Peyer's patch (tissue), 4 donors: ENCODE measurements at regions not wholly inside any gene's neighbourhood (a gene's known extent, or its start where the extent isn't known, plus 50 kb on each side); places are given as distances from the start of the nearest gene placed in this dataset.
"Not testable (repeated sequence)": the region's sequence is repeated elsewhere in the genome, so short reads cannot be mapped to it uniquely, and the experiment has no call there.

Experiments
- DNase-seq, 3 donors: peaks; one replicate each; pipeline ENCODE4 v3.0.0-alpha.2; 2017 to 2019
- H3K27ac ChIP-seq, 4 donors: fragments of 200-600 bp; sonication (generic); one replicate each; pipeline ENCODE4 v1.5.1; 2016 to 2019
- H3K27me3 ChIP-seq, 2 donors: fragments of 200-600 bp; sonication (generic); one replicate each; pipeline ENCODE4 v1.5.1; 2019
- H3K36me3 ChIP-seq, 3 donors: fragments of 200-600 bp; sonication (generic); one replicate each; pipeline ENCODE4 v1.5.1; 2016 to 2019
- H3K4me1 ChIP-seq, 4 donors: fragments of 200-600 bp; sonication (generic); one replicate each; pipeline ENCODE4 v1.5.1; 2016 to 2019
- H3K4me3 ChIP-seq, 4 donors: fragments of 200-600 bp; sonication (generic); 1 replicate in 3 of 4; 2 replicates in 1 of 4; pipeline ENCODE4 v1.5.1; 2016 to 2019; ENCODE audit warnings: mild to moderate bottlenecking in 1 of 4
- H3K9me3 ChIP-seq, 4 donors: fragments of 200-600 bp; sonication (generic); one replicate each; pipeline ENCODE4 v1.5.1; 2016 to 2019; ENCODE audit warnings: mild to moderate bottlenecking in 1 of 4
- POLR2A ChIP-seq, 2 donors: fragments of 450-650 bp; IDR thresholded peaks; one replicate each; pipeline ENCODE4 v1.5.1; 2017; ENCODE audit warnings: antibody characterized with exemption in 2 of 2, mild to moderate bottlenecking in 2 of 2, moderate library complexity in 2 of 2
- TF ChIP-seq, protein P1 (sequence below), 6 experiments: fragments of 450-650 bp in 4 of 6; fragments of 200-600 bp in 2 of 6; sonication (generic) in 1 of 6; IDR thresholded peaks; one replicate each; pipeline ENCODE4 v1.5.1; 2017 to 2019; ENCODE audit warnings: antibody characterized with exemption in 6 of 6, mild to moderate bottlenecking in 3 of 6, moderate library complexity in 1 of 6

DNA sequence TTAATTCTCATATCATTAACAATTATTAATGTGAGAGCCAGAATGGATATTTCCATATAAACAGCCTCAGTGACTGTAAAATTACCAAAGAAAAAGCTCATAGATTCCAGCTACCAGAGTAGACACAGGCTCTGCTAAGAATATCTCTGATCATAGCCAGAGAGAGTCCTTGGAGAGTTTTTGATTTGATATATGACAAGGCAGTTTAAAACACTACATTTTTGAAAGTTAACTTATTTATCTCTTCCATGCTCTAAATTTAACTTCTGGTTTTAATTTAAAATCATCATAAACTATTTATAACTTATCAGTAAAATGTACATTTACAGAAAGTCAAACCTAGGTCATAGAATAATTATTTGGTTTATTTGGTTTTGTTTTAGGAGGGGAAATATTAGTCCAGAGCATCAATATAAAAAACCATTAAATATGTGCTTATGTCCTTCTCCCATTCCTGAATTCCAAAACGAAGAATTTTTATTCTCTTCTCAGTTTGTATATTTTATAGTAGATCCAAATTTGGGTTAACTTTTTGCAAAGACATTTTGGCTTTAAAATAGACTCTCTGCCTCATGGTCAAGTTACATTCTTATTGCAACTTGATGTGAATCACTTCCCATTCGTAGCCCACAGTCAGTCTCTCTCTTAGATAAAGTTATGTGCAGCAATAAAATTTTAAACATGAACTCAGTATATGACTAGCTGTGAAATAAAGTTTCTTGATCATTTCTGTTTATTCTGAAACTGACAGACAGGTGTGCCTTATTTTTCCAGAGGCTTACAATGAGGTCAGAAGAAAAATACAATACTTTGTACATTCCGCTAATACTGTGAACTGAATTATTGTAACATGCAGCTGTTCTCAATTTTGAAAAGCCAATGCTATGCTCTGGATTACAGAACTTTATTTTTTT is 267.1 kb downstream of the PAPSS1 start:
- H3K4me3 ChIP-seq = no peak overlapping the region
- H3K36me3 ChIP-seq = no peaks in the 10 kb centered on the region
- no peak overlapping the region for H3K27ac ChIP-seq
- no peak for DNase-seq
- no peaks in the 10 kb centered on the region for H3K4me1 ChIP-seq
- H3K27me3 ChIP-seq = no peaks in the 10 kb centered on the region
- no peak for TF ChIP-seq POLR2A (IDR thresholded peaks at IDR 0.05)
- TF ChIP-seq, protein P1, sequence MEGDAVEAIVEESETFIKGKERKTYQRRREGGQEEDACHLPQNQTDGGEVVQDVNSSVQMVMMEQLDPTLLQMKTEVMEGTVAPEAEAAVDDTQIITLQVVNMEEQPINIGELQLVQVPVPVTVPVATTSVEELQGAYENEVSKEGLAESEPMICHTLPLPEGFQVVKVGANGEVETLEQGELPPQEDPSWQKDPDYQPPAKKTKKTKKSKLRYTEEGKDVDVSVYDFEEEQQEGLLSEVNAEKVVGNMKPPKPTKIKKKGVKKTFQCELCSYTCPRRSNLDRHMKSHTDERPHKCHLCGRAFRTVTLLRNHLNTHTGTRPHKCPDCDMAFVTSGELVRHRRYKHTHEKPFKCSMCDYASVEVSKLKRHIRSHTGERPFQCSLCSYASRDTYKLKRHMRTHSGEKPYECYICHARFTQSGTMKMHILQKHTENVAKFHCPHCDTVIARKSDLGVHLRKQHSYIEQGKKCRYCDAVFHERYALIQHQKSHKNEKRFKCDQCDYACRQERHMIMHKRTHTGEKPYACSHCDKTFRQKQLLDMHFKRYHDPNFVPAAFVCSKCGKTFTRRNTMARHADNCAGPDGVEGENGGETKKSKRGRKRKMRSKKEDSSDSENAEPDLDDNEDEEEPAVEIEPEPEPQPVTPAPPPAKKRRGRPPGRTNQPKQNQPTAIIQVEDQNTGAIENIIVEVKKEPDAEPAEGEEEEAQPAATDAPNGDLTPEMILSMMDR (IDR thresholded peaks at IDR 0.05) = no peak
- no peaks in the 10 kb centered on the region for H3K9me3 ChIP-seq

DNA sequence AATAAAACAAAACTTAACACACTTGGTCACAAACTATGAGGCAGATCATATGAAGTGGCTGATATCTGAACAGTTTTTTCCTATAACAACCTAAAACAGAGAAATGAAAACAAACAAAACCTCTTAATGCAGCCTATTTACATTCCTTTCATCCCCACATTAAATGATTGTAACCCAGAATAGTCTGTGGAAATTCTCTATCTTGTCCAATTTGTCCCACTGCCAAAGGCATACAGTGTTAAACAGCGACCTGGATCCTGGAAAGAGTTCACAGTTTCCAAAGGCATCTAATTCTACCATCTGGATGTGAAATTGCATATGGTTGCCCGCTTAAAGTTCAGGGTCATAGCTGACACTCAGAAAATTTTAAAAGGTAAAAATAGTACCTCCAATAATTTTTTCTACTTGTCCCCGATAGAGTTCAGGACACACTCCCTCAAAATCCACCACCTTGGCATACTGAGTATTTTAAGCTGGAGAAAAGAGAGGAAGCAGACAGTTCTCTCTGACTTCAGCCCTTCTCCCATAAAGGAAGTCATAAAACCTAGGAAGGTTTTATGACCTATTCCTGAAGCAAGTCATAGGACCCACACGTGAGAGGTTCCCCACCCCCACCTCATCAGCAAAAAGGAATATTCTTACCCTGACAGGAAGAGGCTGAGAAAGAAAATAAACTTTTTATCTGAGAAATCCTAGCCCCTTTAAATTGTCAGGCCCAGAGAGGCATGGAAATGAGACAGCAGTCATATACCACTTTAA is 270.2 kb downstream of the PAPSS1 start:
- H3K4me1 ChIP-seq = no peaks in the 10 kb centered on the region
- H3K4me3 ChIP-seq = no peak overlapping the region
- no peaks in the 10 kb centered on the region for H3K36me3 ChIP-seq
- no peak overlapping the region for H3K27ac ChIP-seq
- DNase-seq = no peak
- no peaks in the 10 kb centered on the region for H3K27me3 ChIP-seq
- no peak for TF ChIP-seq POLR2A (IDR thresholded peaks at IDR 0.05)
- TF ChIP-seq, protein P1 (IDR thresholded peaks at IDR 0.05) = no peak
- H3K9me3 ChIP-seq = no peaks in the 10 kb centered on the region

DNA sequence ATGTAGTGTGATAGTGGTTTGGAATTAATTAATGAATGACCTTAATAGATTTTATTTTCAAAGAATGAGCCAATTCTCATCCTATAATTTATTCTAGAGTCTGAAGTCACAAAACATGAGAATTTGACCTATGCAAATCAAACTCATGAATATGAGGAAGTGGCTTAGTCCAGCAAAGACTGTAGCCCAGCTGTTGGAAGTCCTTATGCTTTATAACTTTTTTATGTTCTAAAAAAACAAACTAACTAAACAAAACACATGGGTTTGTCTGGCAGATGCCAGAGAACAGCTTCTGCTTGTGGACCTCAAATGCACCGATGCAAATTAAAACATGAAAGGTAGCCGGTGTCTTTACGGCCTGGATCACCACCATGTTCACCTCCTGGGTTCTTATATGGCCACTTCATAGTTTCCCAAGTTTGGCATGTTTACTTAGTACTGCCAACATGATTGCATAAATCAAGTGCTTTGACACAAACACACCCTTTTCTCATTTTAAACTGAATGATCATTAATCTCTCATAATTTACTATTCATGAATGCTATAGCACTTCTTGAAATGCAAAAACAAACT is 277.4 kb downstream of the PAPSS1 start:
- Histone ChIP-seq H3K4me3 (no peak overlapping the region), H3K4me1 (no peaks in the 10 kb centered on the region), H3K9me3 (no peaks in the 10 kb centered on the region), H3K27me3 (no peaks in the 10 kb centered on the region), H3K36me3 (no peaks in the 10 kb centered on the region), H3K27ac (no peak overlapping the region)
- no peak for DNase-seq
- TF ChIP-seq POLR2A (IDR thresholded peaks at IDR 0.05) = no peak
- TF ChIP-seq, protein P1 (IDR thresholded peaks at IDR 0.05) = no peak

DNA sequence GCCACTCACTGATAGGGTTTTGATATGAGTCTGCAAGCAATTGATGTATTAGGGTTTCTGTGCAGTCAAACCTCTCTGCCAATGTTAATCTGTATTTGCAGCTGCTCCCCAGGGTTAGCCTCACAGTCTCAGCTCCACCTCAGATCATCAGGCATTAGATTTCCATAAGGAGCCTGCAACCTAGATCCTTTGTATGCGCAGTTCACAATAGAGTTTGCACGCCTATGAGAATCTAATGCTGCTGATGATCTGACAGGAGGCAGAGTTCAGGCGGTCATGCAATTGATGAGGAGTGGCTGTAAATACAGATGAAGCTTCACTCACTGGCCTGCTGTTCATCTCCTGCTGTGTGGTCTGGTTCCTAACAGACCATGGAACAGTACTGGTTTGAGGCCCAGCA is 280.6 kb downstream of the PAPSS1 start:
- Histone ChIP-seq H3K4me3 (no peak overlapping the region), H3K36me3 (no peaks in the 10 kb centered on the region), H3K27ac (no peak overlapping the region), H3K9me3 (no peaks in the 10 kb centered on the region), H3K27me3 (no peaks in the 10 kb centered on the region), H3K4me1 (no peaks in the 10 kb centered on the region)
- DNase-seq = no peak
- no peak for TF ChIP-seq POLR2A (IDR thresholded peaks at IDR 0.05)
- TF ChIP-seq, protein P1 (IDR thresholded peaks at IDR 0.05) = no peak

DNA sequence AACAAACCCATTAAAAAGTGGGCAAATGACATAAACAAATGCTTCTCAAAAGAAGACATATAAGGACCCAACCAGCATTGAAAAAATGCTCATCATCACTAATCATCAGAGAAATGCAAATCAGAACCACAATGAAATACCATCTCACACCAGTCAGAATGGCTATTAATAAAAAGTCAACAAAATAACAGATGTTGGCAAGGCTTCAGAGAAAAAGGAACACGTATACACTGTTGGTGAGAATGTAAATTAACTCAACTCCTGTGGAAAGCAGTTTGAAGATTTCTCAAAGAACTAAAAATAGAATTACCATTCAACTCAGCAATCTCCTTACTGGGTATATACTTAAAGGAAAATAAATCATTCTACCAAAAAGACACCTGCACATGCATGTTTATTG is 283.6 kb downstream of the PAPSS1 start:
- not testable (repeated sequence) for DNase-seq, H3K27ac ChIP-seq, H3K27me3 ChIP-seq, H3K4me3 ChIP-seq, H3K4me1 ChIP-seq, H3K36me3 ChIP-seq, H3K9me3 ChIP-seq

DNA sequence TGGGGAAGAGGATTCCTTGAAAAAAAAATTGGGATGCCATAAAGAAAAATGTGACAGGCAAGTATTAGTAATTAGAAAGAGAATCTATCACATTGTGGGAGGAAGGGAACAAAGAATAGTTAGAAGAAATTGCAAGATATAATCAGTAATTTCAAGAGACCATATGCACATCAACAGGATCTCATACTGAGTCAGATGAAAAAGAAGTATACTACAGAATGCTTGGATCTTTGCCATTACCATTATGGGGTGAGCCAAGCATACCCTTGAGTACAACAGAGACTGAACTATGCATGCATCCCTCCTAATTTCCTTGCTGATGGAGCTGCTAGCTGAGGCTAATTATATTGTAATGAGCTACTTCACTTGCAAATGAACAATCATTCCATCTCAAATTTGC is 287.6 kb downstream of the PAPSS1 start:
- H3K27ac ChIP-seq = no peak overlapping the region
- no peaks in the 10 kb centered on the region for H3K27me3 ChIP-seq
- no peaks in the 10 kb centered on the region for H3K9me3 ChIP-seq
- no peaks in the 10 kb centered on the region for H3K4me1 ChIP-seq
- TF ChIP-seq, protein P1 (IDR thresholded peaks at IDR 0.05) = no peak
- no peak overlapping the region for H3K4me3 ChIP-seq
- H3K36me3 ChIP-seq = no peaks in the 10 kb centered on the region
- no peak for DNase-seq
